HepG2 (cell line): ENCODE measurements at regions not wholly inside any gene's neighbourhood (a gene's known extent, or its start where the extent isn't known, plus 50 kb on each side); places are given as distances from the start of the nearest gene placed in this dataset.

Source experiments
- ATAC-seq: fragments of 200-7000 bp; cut with Tn5 transposase; 3 replicates; pipeline ENCODE4 v1.9.1; 2020; ENCODE audit warnings: mild to moderate bottlenecking, moderate library complexity
- BruUV-seq: library from RNA; stranded (reverse); fragments of 400-500 nt; replicated peaks from 2 replicates; lab custom pipeline; 2021; lab: Mats Ljungman, UMichigan
- CTCF ChIA-PET: fragments of 300-600 bp; formaldehyde crosslinking; extraction: SDS; loops from one replicate; lab custom pipeline; 2021; ENCODE audit warnings: low total read pairs, inconsistent platforms, low intra/inter-chr PET ratio; lab: Yijun Ruan, JAX
- POLR2A ChIA-PET: fragments of 350-600 bp; sonication (Branson Sonifier 250); formaldehyde crosslinking; loops from one replicate; lab custom pipeline; 2020; ENCODE audit warnings: antibody characterized with exemption, inconsistent platforms; lab: Yijun Ruan, JAX
- DNase-seq: peaks from one replicate; pipeline ENCODE4 v3.0.0-alpha.2; 2015; ENCODE audit warnings: low spot score
- FAIRE-seq: peaks from 3 replicates; lab custom pipeline; 2011; peaks lifted over from hg19 to GRCh38; lab: Jason Lieb, UNC
- H2AFZ ChIP-seq: one replicate; pipeline ENCODE4 v1.6.1; 2011; ENCODE audit warnings: low read length, inconsistent platforms
- H3K27ac ChIP-seq: fragments of 300-600 bp; 3 replicates; pipeline ENCODE4 v1.8.0; 2011; ENCODE audit warnings: mixed run types, mild to moderate bottlenecking, mixed read lengths, low read length, inconsistent platforms; ENCODE audit not compliant: insufficient read depth; ENCODE audit errors: extremely low read length
- H3K27me3 ChIP-seq, 2 experiments: fragments of 200-600 bp in 1 of 2; 2 replicates in 1 of 2; 3 replicates in 1 of 2; pipeline versions ENCODE4 v1.6.0 to v1.8.0; 2011; ENCODE audit warnings: low read length in 2 of 2, mild to moderate bottlenecking in 2 of 2, moderate library complexity in 2 of 2, inconsistent platforms in 1 of 2; ENCODE audit not compliant: insufficient read depth in 2 of 2, control insufficient read depth in 1 of 2
- H3K36me3 ChIP-seq, 2 experiments: fragments of 200-600 bp in 1 of 2; replicated peaks in 1 of 2; 2 replicates in 1 of 2; 3 replicates in 1 of 2; pipeline versions ENCODE4 v1.5.1 to v1.8.0; 2011; ENCODE audit warnings: low read length in 2 of 2, inconsistent platforms in 1 of 2; ENCODE audit not compliant: insufficient read depth in 2 of 2, control insufficient read depth in 1 of 2
- H3K4me1 ChIP-seq: 2 replicates; pipeline ENCODE4 v1.5.1; 2012; ENCODE audit warnings: low read length, inconsistent platforms; ENCODE audit not compliant: insufficient read depth
- H3K4me2 ChIP-seq: 2 replicates; pipeline ENCODE4 v1.6.0; 2011; ENCODE audit warnings: low read depth, low read length, inconsistent platforms
- H3K4me3 ChIP-seq, 3 experiments: fragments of 200-600 bp in 1 of 3; sonication (generic), shearing (Covaris generic) in 1 of 3; replicated peaks in 1 of 3; 2 replicates each; pipeline ENCODE4 v1.5.1; 2011 to 2016; ENCODE audit warnings: low read length in 3 of 3, inconsistent platforms in 2 of 3, low read depth in 2 of 3, mild to moderate bottlenecking in 2 of 3, control low read depth in 1 of 3, mixed read lengths in 1 of 3; ENCODE audit not compliant: insufficient read depth in 1 of 3
- H3K79me2 ChIP-seq: one replicate; pipeline ENCODE4 v1.6.1; 2011; ENCODE audit warnings: low read length, inconsistent platforms; ENCODE audit not compliant: insufficient read depth
- H3K9ac ChIP-seq: 2 replicates; pipeline ENCODE4 v1.6.0; 2011; ENCODE audit warnings: mild to moderate bottlenecking, low read depth, low read length, inconsistent platforms; ENCODE audit not compliant: insufficient read depth
- H3K9me3 ChIP-seq: 2 replicates; pipeline ENCODE4 v1.5.1; 2012; ENCODE audit warnings: mild to moderate bottlenecking, low read length
- H4K20me1 ChIP-seq: 2 replicates; pipeline ENCODE4 v1.6.0; 2011; ENCODE audit warnings: inconsistent platforms, mild to moderate bottlenecking, low read length, moderate library complexity; ENCODE audit not compliant: insufficient read depth
- ATAD3A ChIP-seq: sonication (generic); formaldehyde crosslinking; IDR thresholded peaks from 2 replicates; pipeline ENCODE4 v1.4.0; 2020; ENCODE audit warnings: missing genetic modification reagents
- MIXL1 ChIP-seq: IDR thresholded peaks from 2 replicates; pipeline ENCODE4 v1.6.1; 2016
- WGBS: methylation state at CpG from one replicate; pipeline ENCODE4 v1.1.6; 2017; ENCODE audit warnings: low lambda C conversion rate; 5-methylcytosine and 5-hydroxymethylcytosine counted together
- in situ Hi-C: cut with HindIII; loops from 2 replicates; pipeline ENCODE4 v1.10.0; 2017; ENCODE audit warnings: low pct_unique_long_range_greater_than_20kb; ENCODE audit not compliant: extremely low pct_ligation_motif_present
- intact Hi-C: fragments of 100-400 bp; cut with micrococcal nuclease; formaldehyde crosslinking; loops from one replicate; pipeline ENCODE4 v1.10.0; 2022; ENCODE audit not compliant: unreplicated experiment
- TF ChIP-seq, protein P1 (sequence below): sonication (generic); formaldehyde crosslinking; IDR thresholded peaks from 2 replicates; pipeline ENCODE4 v1.4.0; 2020; ENCODE audit warnings: mild to moderate bottlenecking, missing genetic modification reagents

DNA sequence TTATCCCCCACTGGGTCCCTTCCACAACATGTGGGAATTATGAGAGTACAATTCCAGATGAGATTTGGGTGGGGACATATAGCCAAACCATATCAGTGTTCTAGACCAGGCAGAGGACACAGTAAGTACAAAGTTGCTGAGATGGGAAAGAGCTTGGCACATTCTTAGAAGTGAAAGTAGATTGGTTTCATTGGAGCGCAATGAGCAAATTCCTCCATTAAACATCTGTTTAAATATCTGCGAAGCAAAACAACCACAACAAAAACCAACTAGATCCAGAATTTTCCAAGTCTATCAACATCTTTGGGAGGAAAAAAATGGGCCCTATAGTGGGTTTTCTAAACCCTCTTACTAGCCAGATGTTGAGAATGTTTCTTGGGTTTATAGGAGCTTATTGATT lies 80.0 kb upstream of the STEAP1B start:
- ATAC-seq = no peak
- no peak for DNase-seq
- FAIRE-seq = no peak
- no TSS peak for BruUV-seq
- in situ Hi-C loops = no loop called here
- WGBS = 68% methylated on average over 2 of the region's 2 CpGs
- intact Hi-C loops = no loop called here
- ChIA-PET CTCF (no interaction called here), POLR2A (no interaction called here)
- H3K4me2 ChIP-seq = no peak overlapping the region
- no peak overlapping the region for H3K4me3 ChIP-seq
- no peaks in the 10 kb centered on the region for H3K4me1 ChIP-seq
- H3K9ac ChIP-seq = no peak overlapping the region
- H3K36me3 ChIP-seq = no peaks in the 10 kb centered on the region
- H4K20me1 ChIP-seq = no peaks in the 10 kb centered on the region
- no peaks in the 10 kb centered on the region for H3K27me3 ChIP-seq
- H3K9me3 ChIP-seq = no peaks in the 10 kb centered on the region
- TF ChIP-seq, protein P1, sequence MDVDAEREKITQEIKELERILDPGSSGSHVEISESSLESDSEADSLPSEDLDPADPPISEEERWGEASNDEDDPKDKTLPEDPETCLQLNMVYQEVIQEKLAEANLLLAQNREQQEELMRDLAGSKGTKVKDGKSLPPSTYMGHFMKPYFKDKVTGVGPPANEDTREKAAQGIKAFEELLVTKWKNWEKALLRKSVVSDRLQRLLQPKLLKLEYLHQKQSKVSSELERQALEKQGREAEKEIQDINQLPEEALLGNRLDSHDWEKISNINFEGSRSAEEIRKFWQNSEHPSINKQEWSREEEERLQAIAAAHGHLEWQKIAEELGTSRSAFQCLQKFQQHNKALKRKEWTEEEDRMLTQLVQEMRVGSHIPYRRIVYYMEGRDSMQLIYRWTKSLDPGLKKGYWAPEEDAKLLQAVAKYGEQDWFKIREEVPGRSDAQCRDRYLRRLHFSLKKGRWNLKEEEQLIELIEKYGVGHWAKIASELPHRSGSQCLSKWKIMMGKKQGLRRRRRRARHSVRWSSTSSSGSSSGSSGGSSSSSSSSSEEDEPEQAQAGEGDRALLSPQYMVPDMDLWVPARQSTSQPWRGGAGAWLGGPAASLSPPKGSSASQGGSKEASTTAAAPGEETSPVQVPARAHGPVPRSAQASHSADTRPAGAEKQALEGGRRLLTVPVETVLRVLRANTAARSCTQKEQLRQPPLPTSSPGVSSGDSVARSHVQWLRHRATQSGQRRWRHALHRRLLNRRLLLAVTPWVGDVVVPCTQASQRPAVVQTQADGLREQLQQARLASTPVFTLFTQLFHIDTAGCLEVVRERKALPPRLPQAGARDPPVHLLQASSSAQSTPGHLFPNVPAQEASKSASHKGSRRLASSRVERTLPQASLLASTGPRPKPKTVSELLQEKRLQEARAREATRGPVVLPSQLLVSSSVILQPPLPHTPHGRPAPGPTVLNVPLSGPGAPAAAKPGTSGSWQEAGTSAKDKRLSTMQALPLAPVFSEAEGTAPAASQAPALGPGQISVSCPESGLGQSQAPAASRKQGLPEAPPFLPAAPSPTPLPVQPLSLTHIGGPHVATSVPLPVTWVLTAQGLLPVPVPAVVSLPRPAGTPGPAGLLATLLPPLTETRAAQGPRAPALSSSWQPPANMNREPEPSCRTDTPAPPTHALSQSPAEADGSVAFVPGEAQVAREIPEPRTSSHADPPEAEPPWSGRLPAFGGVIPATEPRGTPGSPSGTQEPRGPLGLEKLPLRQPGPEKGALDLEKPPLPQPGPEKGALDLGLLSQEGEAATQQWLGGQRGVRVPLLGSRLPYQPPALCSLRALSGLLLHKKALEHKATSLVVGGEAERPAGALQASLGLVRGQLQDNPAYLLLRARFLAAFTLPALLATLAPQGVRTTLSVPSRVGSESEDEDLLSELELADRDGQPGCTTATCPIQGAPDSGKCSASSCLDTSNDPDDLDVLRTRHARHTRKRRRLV (CRISPR knock-in tag) = no peak
- TF ChIP-seq MIXL1 (CRISPR knock-in tag) = no peak
- no peak for TF ChIP-seq ATAD3A (CRISPR knock-in tag)
- no peak overlapping the region for H3K27ac ChIP-seq
- no peak overlapping the region for H2AFZ ChIP-seq
- H3K79me2 ChIP-seq = no peaks in the 10 kb centered on the region
